ENCODE measurements at regions not wholly inside any gene's neighbourhood (a gene's known extent, or its start where the extent isn't known, plus 50 kb on each side); places are given as distances from the start of the nearest gene placed in this dataset.

GRCh38 chr5:20446121-20446520 lies 458.1 kb upstream of the CDH18 start:
- ATAC-seq (ENCODE audit: insufficient read depth, low read depth) (no peak), DNase-seq (no peak)
- Histone ChIP-seq H3K4me2 (ENCODE audit: insufficient read depth, low read length) (no peak overlapping the region), H3K4me1 (ENCODE audit: insufficient read depth, low read length) (no peaks in the 10 kb centered on the region), H3K79me2 (ENCODE audit: insufficient read depth, low read length) (no peaks in the 10 kb centered on the region), H2AFZ (ENCODE audit: low read depth, low read length) (no peak overlapping the region), H3K9me3 (ENCODE audit: insufficient read depth, low read length, severe bottlenecking) (no peaks in the 10 kb centered on the region), H3K9ac (ENCODE audit: low read depth, low read length) (no peak overlapping the region), H3K4me3 (ENCODE audit: low read depth in 1 of 2, low read length in 2 of 2) (no peak overlapping the region), H4K20me1 (ENCODE audit: insufficient read depth, low read length) (no peaks in the 10 kb centered on the region), H3K27ac (ENCODE audit: low read length) (no peak overlapping the region), H3K27me3 (ENCODE audit: insufficient read depth, low read length, poor library complexity) (no peaks in the 10 kb centered on the region), H3K36me3 (ENCODE audit: insufficient read depth, low read length) (no peaks in the 10 kb centered on the region)
- TF ChIP-seq CTCF (IDR thresholded peaks at IDR 0.05; ENCODE audit: borderline replicate concordance, extremely low read depth, low read length, poor library complexity, severe bottlenecking) (no peak), EZH2 (IDR thresholded peaks at IDR 0.05; ENCODE audit: borderline replicate concordance, low read depth, low read length, severe bottlenecking) (no peak)

DNA sequence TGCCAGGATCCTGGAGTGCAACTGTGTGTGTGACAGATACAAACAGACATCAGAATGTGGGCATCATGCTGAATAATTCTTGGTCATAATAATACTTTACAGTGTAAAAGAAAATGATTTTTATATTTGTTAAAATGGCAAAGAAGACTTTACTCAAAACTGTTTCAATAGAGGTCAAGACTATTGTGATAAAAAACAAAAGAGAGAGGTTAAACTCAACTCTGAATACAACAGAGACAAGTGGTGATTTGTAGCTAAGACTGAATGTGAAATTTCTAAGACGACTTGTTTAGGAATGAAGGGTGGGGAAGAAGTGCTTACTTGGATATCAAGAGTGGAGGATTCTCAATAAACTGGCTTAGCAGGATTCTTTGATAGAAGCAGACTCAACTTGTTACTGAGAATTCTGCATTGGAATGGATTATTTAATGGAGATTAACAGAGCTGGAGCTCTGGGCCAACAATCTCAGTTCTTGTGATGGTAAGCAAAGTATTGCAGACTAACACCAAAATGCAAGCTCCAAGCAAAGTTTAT lies 457.4 kb upstream of the CDH18 start:
- ATAC-seq (ENCODE audit: insufficient read depth, low read depth) (no peak), DNase-seq (no peak)
- Histone ChIP-seq H3K27me3 (ENCODE audit: insufficient read depth, low read length, poor library complexity) (no peaks in the 10 kb centered on the region), H3K4me2 (ENCODE audit: insufficient read depth, low read length) (no peak overlapping the region), H3K4me3 (ENCODE audit: low read depth in 1 of 2, low read length in 2 of 2) (no peak overlapping the region), H3K4me1 (ENCODE audit: insufficient read depth, low read length) (no peaks in the 10 kb centered on the region), H3K9me3 (ENCODE audit: insufficient read depth, low read length, severe bottlenecking) (no peaks in the 10 kb centered on the region), H4K20me1 (ENCODE audit: insufficient read depth, low read length) (no peaks in the 10 kb centered on the region), H3K9ac (ENCODE audit: low read depth, low read length) (no peak overlapping the region), H3K36me3 (ENCODE audit: insufficient read depth, low read length) (no peaks in the 10 kb centered on the region), H2AFZ (ENCODE audit: low read depth, low read length) (no peak overlapping the region), H3K79me2 (ENCODE audit: insufficient read depth, low read length) (no peaks in the 10 kb centered on the region), H3K27ac (ENCODE audit: low read length) (no peak overlapping the region)
- TF ChIP-seq CTCF (IDR thresholded peaks at IDR 0.05; ENCODE audit: borderline replicate concordance, extremely low read depth, low read length, poor library complexity, severe bottlenecking) (no peak), EZH2 (IDR thresholded peaks at IDR 0.05; ENCODE audit: borderline replicate concordance, low read depth, low read length, severe bottlenecking) (no peak)

- Histone ChIP-seq H2AFZ (ENCODE audit: low read depth, low read length) (no peak overlapping the region), H3K27me3 (ENCODE audit: insufficient read depth, low read length, poor library complexity) (no peaks in the 10 kb centered on the region), H3K9me3 (ENCODE audit: insufficient read depth, low read length, severe bottlenecking) (no peaks in the 10 kb centered on the region), H3K27ac (ENCODE audit: low read length) (no peak overlapping the region), H4K20me1 (ENCODE audit: insufficient read depth, low read length) (no peaks in the 10 kb centered on the region), H3K4me2 (ENCODE audit: insufficient read depth, low read length) (no peak overlapping the region), H3K9ac (ENCODE audit: low read depth, low read length) (no peak overlapping the region), H3K4me3 (ENCODE audit: low read depth in 1 of 2, low read length in 2 of 2) (no peak overlapping the region), H3K79me2 (ENCODE audit: insufficient read depth, low read length) (no peaks in the 10 kb centered on the region), H3K36me3 (ENCODE audit: insufficient read depth, low read length) (no peaks in the 10 kb centered on the region), H3K4me1 (ENCODE audit: insufficient read depth, low read length) (no peaks in the 10 kb centered on the region)
- DNase-seq: no peak
- no peak for ATAC-seq (ENCODE audit: insufficient read depth, low read depth)
- TF ChIP-seq CTCF (IDR thresholded peaks at IDR 0.05; ENCODE audit: borderline replicate concordance, extremely low read depth, low read length, poor library complexity, severe bottlenecking) (no peak), EZH2 (IDR thresholded peaks at IDR 0.05; ENCODE audit: borderline replicate concordance, low read depth, low read length, severe bottlenecking) (no peak)
Observed at GRCh38 chr5:20434786-20435185, 446.8 kb upstream of the CDH18 start.

Measured in DND-41 (cell line).